CD4-positive, alpha-beta memory T cell (primary cell): ENCODE measurements at regions not wholly inside any gene's neighbourhood (a gene's known extent, or its start where the extent isn't known, plus 50 kb on each side); places are given as distances from the start of the nearest gene placed in this dataset.
"Not testable (repeated sequence)": the region's sequence is repeated elsewhere in the genome, so short reads cannot be mapped to it uniquely, and the experiment has no call there.

Experiments
- CTCF ChIA-PET: fragments of 350-600 bp; sonication (Branson Sonifier 250); formaldehyde crosslinking; loops from one replicate; lab custom pipeline; 2021; ENCODE audit warnings: inconsistent platforms; ENCODE audit not compliant: partially characterized antibody; lab: Charles Lee
- POLR2A ChIA-PET: fragments of 350-600 bp; sonication (Branson Sonifier 250); formaldehyde crosslinking; loops from one replicate; lab custom pipeline; 2021; ENCODE audit not compliant: partially characterized antibody; lab: Charles Lee
- DNase-seq, 5 donors: peaks; one replicate each; pipeline versions ENCODE4 v3.0.0 to v3.0.0-alpha.2; 2020 to 2022; ENCODE audit warnings: mixed read lengths in 1 of 5
- H3K27ac ChIP-seq: one replicate; pipeline ENCODE4 v1.7.0; 2013; ENCODE audit warnings: low read depth, low read length
- H3K27me3 ChIP-seq: 2 replicates; pipeline ENCODE4 v1.7.0; 2013; ENCODE audit warnings: mild to moderate bottlenecking, low read length, moderate library complexity; ENCODE audit not compliant: insufficient read depth
- H3K36me3 ChIP-seq: 2 replicates; pipeline ENCODE4 v1.7.0; 2013; ENCODE audit warnings: mild to moderate bottlenecking, low read length, moderate library complexity; ENCODE audit not compliant: insufficient read depth
- H3K4me1 ChIP-seq: 2 replicates; pipeline ENCODE4 v1.7.0; 2013; ENCODE audit warnings: mild to moderate bottlenecking, low read length, moderate library complexity; ENCODE audit not compliant: insufficient read depth
- H3K4me3 ChIP-seq, 2 donors: one replicate each; pipeline ENCODE4 v1.7.0; 2013; ENCODE audit warnings: low read length in 2 of 2, mild to moderate bottlenecking in 1 of 2
- H3K9me3 ChIP-seq, 2 donors: one replicate each; pipeline ENCODE4 v1.7.0; 2013; ENCODE audit warnings: low read length in 2 of 2, control low read depth in 1 of 2; ENCODE audit not compliant: control insufficient read depth in 1 of 2
- H3K27ac Mint-ChIP-seq, 7 donors: one replicate each; pipeline ENCODE4 v1.8.0; 2020 to 2021; ENCODE audit warnings: mixed read lengths in 7 of 7, mild to moderate bottlenecking in 6 of 7, inconsistent platforms in 3 of 7, moderate library complexity in 3 of 7
- H3K27me3 Mint-ChIP-seq, 2 donors: one replicate each; pipeline ENCODE4 v1.8.0; 2020 to 2021; ENCODE audit warnings: mixed read lengths in 2 of 2
- H3K36me3 Mint-ChIP-seq, 2 donors: one replicate each; pipeline ENCODE4 v1.8.0; 2020 to 2021; ENCODE audit warnings: mixed read lengths in 2 of 2, inconsistent platforms in 1 of 2, mild to moderate bottlenecking in 1 of 2
- H3K4me1 Mint-ChIP-seq, 4 donors: one replicate each; pipeline ENCODE4 v1.8.0; 2020 to 2021; ENCODE audit warnings: mixed read lengths in 4 of 4, mild to moderate bottlenecking in 1 of 4
- H3K4me3 Mint-ChIP-seq, 8 donors: one replicate each; pipeline ENCODE4 v1.8.0; 2020 to 2021; ENCODE audit warnings: mixed read lengths in 8 of 8, mild to moderate bottlenecking in 7 of 8, moderate library complexity in 6 of 8, inconsistent platforms in 3 of 8
- H3K9me3 Mint-ChIP-seq, 8 donors: one replicate each; pipeline ENCODE4 v1.8.0; 2020 to 2021; ENCODE audit warnings: mixed read lengths in 8 of 8, mild to moderate bottlenecking in 5 of 8, inconsistent platforms in 3 of 8, moderate library complexity in 1 of 8
- intact Hi-C: fragments of 100-400 bp; cut with micrococcal nuclease; formaldehyde crosslinking; loops from one replicate; pipeline ENCODE4 v1.15.1; 2023

- intact Hi-C loops = no loop called here
- Mint-ChIP-seq H3K4me3 (no peak overlapping the region), H3K9me3 (no peaks in the 10 kb centered on the region), H3K4me1 (no peaks in the 10 kb centered on the region), H3K36me3 (no peaks in the 10 kb centered on the region), H3K27ac (no peak overlapping the region), H3K27me3 (peaks cover 5% of the 10 kb centered on the region in 2 donors)
- POLR2A ChIA-PET = no interaction called here
- Histone ChIP-seq H3K4me1 (no peaks in the 10 kb centered on the region), H3K9me3 (no peaks in the 10 kb centered on the region), H3K36me3 (no peaks in the 10 kb centered on the region), H3K27me3 (no peaks in the 10 kb centered on the region), H3K27ac (no peak overlapping the region), H3K4me3 (no peak overlapping the region)
- CTCF ChIA-PET = no interaction called here
- no peak for DNase-seq
Measured at GRCh38 chr7:11252705-11253272, 279.1 kb downstream of the PHF14 start.

GRCh38 chr7:11256501-11256900, 282.8 kb downstream of the PHF14 start:
- CTCF ChIA-PET = no interaction called here
- Mint-ChIP-seq H3K36me3 (no peaks in the 10 kb centered on the region), H3K4me1 (no peaks in the 10 kb centered on the region), H3K4me3 (no peak overlapping the region), H3K27ac (no peak overlapping the region), H3K9me3 (no peaks in the 10 kb centered on the region), H3K27me3 (peaks cover 0 to 6% of the 10 kb centered on the region in 2 donors)
- POLR2A ChIA-PET = no interaction called here
- no peaks in the 10 kb centered on the region for H3K27me3 ChIP-seq
- H3K4me1 ChIP-seq = no peaks in the 10 kb centered on the region
- H3K4me3 ChIP-seq = no peak overlapping the region
- intact Hi-C loops = no loop called here
- no peaks in the 10 kb centered on the region for H3K36me3 ChIP-seq
- no peak for DNase-seq
- H3K9me3 ChIP-seq = no peaks in the 10 kb centered on the region
- no peak overlapping the region for H3K27ac ChIP-seq

GRCh38 chr7:11261470-11261869, 287.8 kb downstream of the PHF14 start:
- intact Hi-C loops = no loop called here
- H3K9me3 ChIP-seq = no peaks in the 10 kb centered on the region
- ChIA-PET CTCF (no interaction called here), POLR2A (no interaction called here)
- H3K27ac Mint-ChIP-seq = no peak overlapping the region
- no peak overlapping the region for H3K4me3 Mint-ChIP-seq
- DNase-seq = no peak
- H3K4me1 Mint-ChIP-seq = no peaks in the 10 kb centered on the region
- no peaks in the 10 kb centered on the region for H3K9me3 Mint-ChIP-seq
- no peaks in the 10 kb centered on the region for H3K4me1 ChIP-seq
- H3K4me3 ChIP-seq = no peak overlapping the region
- H3K27ac ChIP-seq = no peak overlapping the region
- peaks cover 2 to 6% of the 10 kb centered on the region in 2 donors for H3K27me3 Mint-ChIP-seq
- no peaks in the 10 kb centered on the region for H3K36me3 ChIP-seq
- H3K27me3 ChIP-seq = no peaks in the 10 kb centered on the region
- no peaks in the 10 kb centered on the region for H3K36me3 Mint-ChIP-seq

GRCh38 chr7:11266101-11266500, 292.4 kb downstream of the PHF14 start:
- CTCF ChIA-PET = no interaction called here
- Histone ChIP-seq H3K27ac (no peak overlapping the region), H3K4me1 (no peaks in the 10 kb centered on the region), H3K27me3 (no peaks in the 10 kb centered on the region), H3K9me3 (no peaks in the 10 kb centered on the region), H3K4me3 (no peak overlapping the region), H3K36me3 (no peaks in the 10 kb centered on the region)
- no peaks in the 10 kb centered on the region for H3K9me3 Mint-ChIP-seq
- POLR2A ChIA-PET = no interaction called here
- no peak overlapping the region for H3K27ac Mint-ChIP-seq
- no peak for DNase-seq
- no peak overlapping the region for H3K4me3 Mint-ChIP-seq
- intact Hi-C loops = no loop called here
- H3K36me3 Mint-ChIP-seq = no peaks in the 10 kb centered on the region
- no peaks in the 10 kb centered on the region for H3K4me1 Mint-ChIP-seq
- H3K27me3 Mint-ChIP-seq = peaks cover 0 to 4% of the 10 kb centered on the region in 2 donors

- no peak overlapping the region for H3K4me3 Mint-ChIP-seq
- H3K36me3 Mint-ChIP-seq = no peaks in the 10 kb centered on the region
- Histone ChIP-seq H3K4me1 (no peaks in the 10 kb centered on the region), H3K9me3 (no peaks in the 10 kb centered on the region), H3K27me3 (no peaks in the 10 kb centered on the region), H3K36me3 (no peaks in the 10 kb centered on the region), H3K4me3 (no peak overlapping the region), H3K27ac (no peak overlapping the region)
- H3K9me3 Mint-ChIP-seq = no peaks in the 10 kb centered on the region
- no peaks in the 10 kb centered on the region for H3K4me1 Mint-ChIP-seq
- no peak overlapping the region for H3K27ac Mint-ChIP-seq
- CTCF ChIA-PET = no interaction called here
- POLR2A ChIA-PET = no interaction called here
- no peak for DNase-seq
- H3K27me3 Mint-ChIP-seq = no peaks in the 10 kb centered on the region
- intact Hi-C loops = no loop called here
Measured at GRCh38 chr7:11272352-11272751, 298.7 kb downstream of the PHF14 start.

GRCh38 chr7:11274074-11274473, 300.4 kb downstream of the PHF14 start:
- H3K27ac Mint-ChIP-seq = no peak overlapping the region
- no peaks in the 10 kb centered on the region for H3K4me1 Mint-ChIP-seq
- H3K27me3 Mint-ChIP-seq = no peaks in the 10 kb centered on the region
- Histone ChIP-seq H3K27me3 (no peaks in the 10 kb centered on the region), H3K36me3 (no peaks in the 10 kb centered on the region), H3K4me1 (no peaks in the 10 kb centered on the region), H3K9me3 (no peaks in the 10 kb centered on the region), H3K27ac (no peak overlapping the region), H3K4me3 (no peak overlapping the region)
- no peak overlapping the region for H3K4me3 Mint-ChIP-seq
- H3K36me3 Mint-ChIP-seq = no peaks in the 10 kb centered on the region
- intact Hi-C loops = no loop called here
- ChIA-PET POLR2A (no interaction called here), CTCF (no interaction called here)
- H3K9me3 Mint-ChIP-seq = no peaks in the 10 kb centered on the region
- DNase-seq = no peak

- no peaks in the 10 kb centered on the region for H3K27me3 ChIP-seq
- Mint-ChIP-seq H3K36me3 (no peaks in the 10 kb centered on the region), H3K27ac (no peak overlapping the region), H3K27me3 (peaks cover 0 to 4% of the 10 kb centered on the region in 2 donors), H3K9me3 (peaks cover 0 to 8% (median 2%) of the 10 kb centered on the region in 8 donors), H3K4me1 (no peaks in the 10 kb centered on the region), H3K4me3 (no peak overlapping the region)
- H3K36me3 ChIP-seq = no peaks in the 10 kb centered on the region
- CTCF ChIA-PET = no interaction called here
- no peak overlapping the region for H3K4me3 ChIP-seq
- POLR2A ChIA-PET = no interaction called here
- no peak overlapping the region for H3K27ac ChIP-seq
- no peak for DNase-seq
- H3K9me3 ChIP-seq = no peaks in the 10 kb centered on the region
- no peaks in the 10 kb centered on the region for H3K4me1 ChIP-seq
- intact Hi-C loops = no loop called here
Measured at GRCh38 chr7:11281953-11282352, 308.3 kb downstream of the PHF14 start.

- H3K36me3 ChIP-seq, H3K4me3 Mint-ChIP-seq, H3K4me1 Mint-ChIP-seq, H3K27me3 ChIP-seq, CTCF ChIA-PET, H3K27me3 Mint-ChIP-seq, H3K4me3 ChIP-seq, H3K9me3 Mint-ChIP-seq, H3K36me3 Mint-ChIP-seq, intact Hi-C loops, H3K4me1 ChIP-seq, H3K9me3 ChIP-seq, POLR2A ChIA-PET, H3K27ac ChIP-seq, DNase-seq: not testable (repeated sequence)
- peak overlapping the region in 1 of 7 donors; percentile 20 for H3K27ac Mint-ChIP-seq
Measured at GRCh38 chr7:11283584-11283983, 309.9 kb downstream of the PHF14 start.
